GM12878 (cell line): ENCODE measurements at regions not wholly inside any gene's neighbourhood (a gene's known extent, or its start where the extent isn't known, plus 50 kb on each side); places are given as distances from the start of the nearest gene placed in this dataset.

Source experiments
- ATAC-seq: fragments of 200-7000 bp; cut with Tn5 transposase; 3 replicates; pipeline ENCODE4 v1.9.1; 2020; ENCODE audit warnings: mild to moderate bottlenecking, moderate library complexity
- BruUV-seq: library from RNA; stranded (reverse); fragments of 400-500 nt; replicated peaks from 2 replicates; lab custom pipeline; 2021; lab: Mats Ljungman, UMichigan
- CTCF ChIA-PET: fragments of 300-600 bp; sonication (Branson Sonifier 250); formaldehyde crosslinking; extraction: SDS; loops from one replicate; lab custom pipeline; 2021; ENCODE audit warnings: inconsistent platforms; lab: Yijun Ruan, JAX
- POLR2A ChIA-PET: fragments of 350-600 bp; formaldehyde crosslinking; extraction: SDS; loops from one replicate; lab custom pipeline; 2021; ENCODE audit warnings: inconsistent platforms; lab: Charles Lee
- RAD21 ChIA-PET: fragments of 300-600 bp; sonication (Branson Sonifier 250); formaldehyde crosslinking; loops from one replicate; lab custom pipeline; 2023; ENCODE audit warnings: antibody characterized with exemption; ENCODE audit not compliant: unreplicated experiment; lab: Charles Lee
- SMC1A ChIA-PET: fragments of 300-600 bp; sonication (Branson Sonifier 250); formaldehyde crosslinking; loops from one replicate; lab custom pipeline; 2023; ENCODE audit not compliant: unreplicated experiment, uncharacterized antibody; lab: Charles Lee
- DNase-seq: peaks from one replicate; pipeline ENCODE4 v3.0.0-alpha.2; 2011; ENCODE audit warnings: low read depth, low spot score
- FAIRE-seq: peaks from 3 replicates; lab custom pipeline; 2011; peaks lifted over from hg19 to GRCh38; lab: Jason Lieb, UNC
- H2AFZ ChIP-seq: 2 replicates; pipeline ENCODE4 v1.6.0; 2011; ENCODE audit warnings: low read depth, low read length, control low read depth; ENCODE audit not compliant: control insufficient read depth
- H3K27ac ChIP-seq: 2 replicates; pipeline ENCODE4 v1.5.1; 2011; ENCODE audit warnings: control low read depth; ENCODE audit not compliant: control insufficient read depth, insufficient read depth
- H3K27me3 ChIP-seq, 2 experiments: replicated peaks in 1 of 2; 2 replicates each; pipeline versions ENCODE4 v1.6.0 to v1.6.1; 2011; ENCODE audit warnings: low read length in 1 of 2; ENCODE audit not compliant: control insufficient read depth in 2 of 2, insufficient read depth in 2 of 2
- H3K36me3 ChIP-seq, 2 experiments: 2 replicates each; pipeline ENCODE4 v1.5.1; 2011; ENCODE audit warnings: low read length in 1 of 2; ENCODE audit not compliant: control insufficient read depth in 2 of 2, insufficient read depth in 2 of 2
- H3K4me1 ChIP-seq: 2 replicates; pipeline ENCODE4 v1.6.1; 2011; ENCODE audit warnings: mild to moderate bottlenecking, low read length, moderate library complexity, mixed read lengths; ENCODE audit not compliant: control insufficient read depth, insufficient read depth
- H3K4me2 ChIP-seq: 2 replicates; pipeline ENCODE4 v1.6.0; 2011; ENCODE audit warnings: control low read depth; ENCODE audit not compliant: control insufficient read depth, insufficient read depth
- H3K4me3 ChIP-seq: fragments of 200-600 bp; sonication (generic); 2 replicates; pipeline ENCODE4 v1.5.1; 2016
- H3K79me2 ChIP-seq: 2 replicates; pipeline ENCODE4 v1.6.0; 2011; ENCODE audit warnings: low read length; ENCODE audit not compliant: control insufficient read depth, insufficient read depth
- H3K9ac ChIP-seq: 2 replicates; pipeline ENCODE4 v1.8.0; 2011; ENCODE audit warnings: low read length, control low read depth, mixed read lengths; ENCODE audit not compliant: control insufficient read depth, insufficient read depth
- H3K9me3 ChIP-seq: replicated peaks from 3 replicates; pipeline ENCODE4 v1.5.1; 2011; ENCODE audit warnings: mild to moderate bottlenecking, low read length; ENCODE audit not compliant: control insufficient read depth, insufficient read depth
- H4K20me1 ChIP-seq: 2 replicates; pipeline ENCODE4 v1.6.0; 2011; ENCODE audit not compliant: control insufficient read depth, insufficient read depth
- ASH2L ChIP-seq: fragments of 300-600, 200-600 bp; sonication (generic); IDR thresholded peaks from 2 replicates; pipeline ENCODE4 v1.6.1; 2017; ENCODE audit warnings: low read depth, mild to moderate bottlenecking, borderline replicate concordance
- EGR1 ChIP-seq, 2 experiments: IDR thresholded peaks; 1 replicate in 1 of 2; 2 replicates in 1 of 2; pipeline ENCODE4 v1.6.1; 2011 to 2012; ENCODE audit warnings: low read depth in 2 of 2, low read length in 2 of 2, borderline replicate concordance in 1 of 2, mild to moderate bottlenecking in 1 of 2, moderate library complexity in 1 of 2
- ESRRA ChIP-seq: IDR thresholded peaks from 2 replicates; pipeline ENCODE4 v1.6.1; 2012; ENCODE audit warnings: mild to moderate bottlenecking, low read length, improper control_type of control experiment
- IRF5 ChIP-seq: fragments of 450-650 bp; IDR thresholded peaks from 2 replicates; pipeline ENCODE4 v1.6.1; 2017; ENCODE audit warnings: borderline replicate concordance
- MTA2 ChIP-seq: fragments of 450-650 bp; IDR thresholded peaks from 2 replicates; pipeline ENCODE4 v1.6.1; 2016; ENCODE audit warnings: low read depth, mild to moderate bottlenecking, moderate library complexity
- NFYA ChIP-seq: IDR thresholded peaks from 2 replicates; pipeline ENCODE4 v1.6.1; 2011; ENCODE audit warnings: low read depth, mild to moderate bottlenecking, low read length, improper control_type of control experiment, borderline replicate concordance
- NR2C1 ChIP-seq: fragments of 450-650 bp; IDR thresholded peaks from 2 replicates; pipeline ENCODE4 v1.6.1; 2017; ENCODE audit warnings: antibody characterized with exemption, mild to moderate bottlenecking, moderate library complexity
- REST ChIP-seq: IDR thresholded peaks from 2 replicates; pipeline ENCODE4 v1.6.1; 2012; ENCODE audit warnings: mild to moderate bottlenecking, low read depth, low read length
- RUNX3 ChIP-seq: IDR thresholded peaks from 2 replicates; pipeline ENCODE4 v1.6.1; 2012; ENCODE audit warnings: low read length, inconsistent platforms
- STAT3 ChIP-seq: IDR thresholded peaks from 2 replicates; pipeline ENCODE4 v1.6.1; 2011; ENCODE audit warnings: low read depth, low read length, improper control_type of control experiment
- ZBED1 ChIP-seq: IDR thresholded peaks from 2 replicates; pipeline ENCODE4 v1.6.1; 2016; ENCODE audit warnings: borderline replicate concordance
- ZNF207 ChIP-seq: fragments of 450-650 bp; IDR thresholded peaks from 2 replicates; pipeline ENCODE4 v1.6.1; 2014; ENCODE audit warnings: antibody characterized with exemption, mild to moderate bottlenecking, borderline replicate concordance
- WGBS: methylation state at CpG from one replicate; pipeline ENCODE4 v1.1.6; 2016; ENCODE audit warnings: low lambda C conversion rate; ENCODE audit not compliant: insufficient replicate concordance, insufficient coverage; ENCODE audit errors: missing lambda C conversion rate; 5-methylcytosine and 5-hydroxymethylcytosine counted together
- in situ Hi-C: fragments of 300-500 bp; cut with MboI; formaldehyde crosslinking; loops from 9 replicates; pipeline ENCODE4 v1.14.3; 2018; ENCODE audit warnings: mixed read lengths
- intact Hi-C: fragments of 100-400 bp; cut with micrococcal nuclease; formaldehyde crosslinking; loops from one replicate; pipeline ENCODE4 v1.14.2; 2022; ENCODE audit not compliant: unreplicated experiment

DNA sequence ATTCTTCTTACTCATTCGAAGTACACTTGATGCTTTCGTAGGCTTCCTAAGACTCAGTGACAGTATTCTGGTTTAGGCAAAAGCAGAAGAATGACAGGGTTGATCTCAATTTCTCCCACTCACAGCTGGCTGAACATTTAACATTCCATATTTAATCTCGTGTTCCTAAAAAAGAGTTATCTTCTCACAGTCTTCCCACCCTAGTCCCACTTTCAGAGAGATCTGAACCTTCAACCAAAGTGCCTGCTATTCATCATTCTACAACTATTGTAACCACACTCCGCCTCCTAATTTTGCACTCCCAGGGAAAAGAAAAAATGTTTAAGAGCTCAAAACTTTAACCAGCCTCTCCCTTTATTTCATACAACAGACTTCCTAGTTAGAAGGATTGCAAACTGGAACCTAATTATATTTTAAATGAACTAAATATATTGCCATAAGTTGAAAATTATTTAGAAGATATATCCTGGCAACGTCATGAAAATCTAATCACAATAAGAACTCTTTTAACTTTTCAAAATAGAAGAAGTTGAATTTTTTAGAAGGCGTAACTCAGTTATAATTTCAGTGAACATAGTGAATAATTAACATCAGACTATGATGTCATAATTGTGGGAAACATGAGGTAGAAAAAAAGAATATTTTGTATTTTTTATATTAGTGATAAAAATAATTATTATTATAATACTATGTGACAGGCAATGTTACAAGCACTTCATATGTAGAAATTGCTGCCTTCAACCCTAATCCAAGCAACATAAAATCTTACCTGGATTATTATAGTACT lies 540.9 kb upstream of the ADGRL2 start (continued):
- no peak for TF ChIP-seq IRF5

DNA sequence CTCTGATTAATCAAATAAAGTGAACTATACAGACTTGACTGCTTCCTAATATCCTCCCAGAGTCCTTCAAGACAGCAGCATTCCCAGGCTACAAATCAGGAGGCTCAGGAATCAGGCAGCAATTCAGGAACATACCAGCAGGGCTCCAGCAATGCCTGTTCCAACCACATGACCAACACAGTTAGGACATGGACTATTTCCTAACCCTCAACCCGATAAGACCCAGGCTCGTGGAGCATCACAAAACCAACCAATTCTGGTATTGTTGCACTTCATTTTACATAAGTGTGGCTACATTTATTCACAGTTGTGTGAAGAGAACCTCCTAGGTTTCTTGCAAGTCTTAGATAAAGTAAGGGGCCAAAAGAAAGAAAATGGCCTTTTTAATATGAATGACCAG lies 546.2 kb upstream of the ADGRL2 start:
- H4K20me1 ChIP-seq: no peaks in the 10 kb centered on the region
- no peak overlapping the region for H3K4me2 ChIP-seq
- H3K9ac ChIP-seq: no peak overlapping the region
- no TSS peak for BruUV-seq
- FAIRE-seq: no peak
- H3K36me3 ChIP-seq: no peaks in the 10 kb centered on the region
- H3K79me2 ChIP-seq: no peaks in the 10 kb centered on the region
- intact Hi-C loops: no loop called here
- RAD21 ChIA-PET: no interaction called here
- no peaks in the 10 kb centered on the region for H3K27me3 ChIP-seq
- WGBS: 10% methylated on average over 2 of the region's 2 CpGs
- H3K9me3 ChIP-seq: no peaks in the 10 kb centered on the region
- no peak for TF ChIP-seq ESRRA
- H3K4me1 ChIP-seq: no peaks in the 10 kb centered on the region
- H3K4me3 ChIP-seq: no peak overlapping the region
- H3K27ac ChIP-seq: no peak overlapping the region
- POLR2A ChIA-PET: no interaction called here
- CTCF ChIA-PET: no interaction called here
- DNase-seq: no peak
- SMC1A ChIA-PET: no interaction called here
- no peak for ATAC-seq
- in situ Hi-C loops: no loop called here
- no peak overlapping the region for H2AFZ ChIP-seq

- CTCF ChIA-PET: interaction anchor here (0.9 kb wide), 1 partner anchor 10 kb away, joined by 3 read pairs; no protein-coding TSS in a partner anchor
- DNase-seq (no peak), ATAC-seq (no peak), FAIRE-seq (no peak)
- no peak overlapping the region for H2AFZ ChIP-seq
- H3K79me2 ChIP-seq: no peaks in the 10 kb centered on the region
- SMC1A ChIA-PET: no interaction called here
- POLR2A ChIA-PET: no interaction called here
- in situ Hi-C loops (no loop called here), intact Hi-C loops (no loop called here)
- no peaks in the 10 kb centered on the region for H3K4me1 ChIP-seq
- no peaks in the 10 kb centered on the region for H3K27me3 ChIP-seq
- H3K9me3 ChIP-seq: no peaks in the 10 kb centered on the region
- no peak overlapping the region for H3K4me2 ChIP-seq
- no peaks in the 10 kb centered on the region for H4K20me1 ChIP-seq
- RAD21 ChIA-PET: no interaction called here
- no TSS peak for BruUV-seq
- no peaks in the 10 kb centered on the region for H3K36me3 ChIP-seq
- 15% methylated on average over 2 of the region's 2 CpGs for WGBS
- no peak overlapping the region for H3K27ac ChIP-seq
- H3K9ac ChIP-seq: no peak overlapping the region
- H3K4me3 ChIP-seq: no peak overlapping the region
- TF ChIP-seq ZNF207 (no peak), EGR1 (IDR thresholded peaks at IDR 0.05; ENCODE audit: borderline replicate concordance in 1 of 2, low read depth in 2 of 2, low read length in 2 of 2) (no peak), MTA2 (no peak), RUNX3 (no peak), STAT3 (no peak), ASH2L (no peak), REST (no peak), NR2C1 (no peak), ZBED1 (no peak), NFYA (no peak)
These were observed 546.7 kb upstream of the ADGRL2 start for GRCh38 chr1:81254068-81254467.
